Tibial nerve (tissue), 4 donors: ENCODE measurements at regions not wholly inside any gene's neighbourhood (a gene's known extent, or its start where the extent isn't known, plus 50 kb on each side); places are given as distances from the start of the nearest gene placed in this dataset.

ENCODE experiments used
- DNase-seq, 2 donors: peaks; one replicate each; pipeline ENCODE4 v3.0.0-alpha.2; 2019; ENCODE audit warnings: low spot score in 2 of 2
- H3K27ac ChIP-seq, 4 donors: fragments of 200-600 bp; sonication (generic) in 3 of 4; one replicate each; pipeline ENCODE4 v1.5.1; 2017 to 2019; ENCODE audit warnings: mild to moderate bottlenecking in 1 of 4
- H3K27me3 ChIP-seq, 2 donors: fragments of 200-600 bp; sonication (generic) in 1 of 2; one replicate each; pipeline versions ENCODE4 v1.5.1 to v1.6.0; 2017 to 2019
- H3K36me3 ChIP-seq, 3 donors: fragments of 200-600 bp; sonication (generic); one replicate each; pipeline ENCODE4 v1.5.1; 2018 to 2019
- H3K4me1 ChIP-seq, 4 donors: fragments of 200-600 bp; sonication (generic) in 3 of 4; one replicate each; pipeline ENCODE4 v1.5.1; 2017 to 2019
- H3K4me3 ChIP-seq, 4 donors: fragments of 200-600 bp; sonication (generic) in 3 of 4; one replicate each; pipeline ENCODE4 v1.5.1; 2017 to 2019; ENCODE audit warnings: mild to moderate bottlenecking in 1 of 4, moderate library complexity in 1 of 4
- H3K9me3 ChIP-seq, 4 donors: fragments of 200-600 bp; sonication (generic) in 3 of 4; one replicate each; pipeline ENCODE4 v1.5.1; 2017 to 2019
- CTCF ChIP-seq, 5 experiments: fragments of 200-600 bp in 3 of 5; fragments of 450-650 bp in 2 of 5; sonication (generic) in 3 of 5; IDR thresholded peaks; one replicate each; pipeline ENCODE4 v1.5.1; 2016 to 2019; ENCODE audit warnings: antibody characterized with exemption in 5 of 5, mild to moderate bottlenecking in 3 of 5, moderate library complexity in 2 of 5
- EP300 ChIP-seq, 2 donors: sonication (generic); formaldehyde crosslinking; IDR thresholded peaks; one replicate each; pipeline ENCODE4 v1.6.1; 2017; ENCODE audit warnings: antibody characterized with exemption in 2 of 2, mild to moderate bottlenecking in 1 of 2
- POLR2A ChIP-seq, 2 donors: fragments of 450-650 bp; IDR thresholded peaks; one replicate each; pipeline ENCODE4 v1.6.1; 2017; ENCODE audit warnings: antibody characterized with exemption in 2 of 2, mild to moderate bottlenecking in 2 of 2, moderate library complexity in 2 of 2
- WGBS, 2 donors: methylation state at CpG; one replicate each; pipeline ENCODE4 v1.1.5; 2018; 5-methylcytosine and 5-hydroxymethylcytosine counted together

DNA sequence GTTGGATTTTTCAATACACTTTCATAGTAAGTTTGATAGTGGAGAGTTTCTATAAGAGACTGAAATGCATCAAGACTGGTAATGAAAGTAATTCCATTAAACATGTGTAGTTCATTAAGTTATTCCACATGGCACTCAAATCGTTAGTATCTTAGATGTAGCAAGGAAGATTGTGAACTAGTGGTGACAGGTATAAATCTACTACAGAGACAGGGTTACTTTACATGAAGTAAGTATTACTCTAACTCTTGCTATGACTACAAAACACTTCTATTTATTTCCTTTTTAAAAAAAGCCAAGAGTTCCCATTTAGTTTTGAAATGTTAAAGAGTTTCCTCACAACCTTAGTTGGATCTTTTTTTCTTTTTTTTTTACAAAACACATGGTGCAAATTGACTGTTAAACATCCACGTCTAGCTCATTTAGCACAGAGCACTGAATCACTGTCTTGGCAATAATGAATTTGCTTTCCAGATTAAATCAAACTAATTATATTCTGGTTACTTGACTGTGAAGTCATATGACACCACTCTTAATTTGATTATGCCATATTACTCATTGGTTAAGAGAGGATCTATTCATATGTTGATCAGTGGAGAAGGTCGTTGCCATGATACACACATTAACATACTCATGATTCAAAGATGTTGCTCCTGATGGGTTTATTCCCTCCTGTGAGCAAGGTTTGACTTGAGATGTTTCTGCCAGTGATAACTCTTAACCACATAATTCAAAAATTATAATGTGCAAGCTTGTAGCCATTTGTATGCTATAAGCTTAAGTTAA lies 644.8 kb downstream of the EFNA5 start:
- Histone ChIP-seq H3K4me3 (no peak overlapping the region), H3K27ac (no peak overlapping the region), H3K27me3 (no peaks in the 10 kb centered on the region), H3K9me3 (no peaks in the 10 kb centered on the region), H3K4me1 (no peaks in the 10 kb centered on the region), H3K36me3 (no peaks in the 10 kb centered on the region)
- DNase-seq = no peak
- TF ChIP-seq CTCF (IDR thresholded peaks at IDR 0.05) = no peak
- no peak for TF ChIP-seq POLR2A (IDR thresholded peaks at IDR 0.05)
- no peak for TF ChIP-seq EP300 (IDR thresholded peaks at IDR 0.05)
- 32 to 37% methylated on average over 3 of the region's 3 CpGs for WGBS, 2 donors

DNA sequence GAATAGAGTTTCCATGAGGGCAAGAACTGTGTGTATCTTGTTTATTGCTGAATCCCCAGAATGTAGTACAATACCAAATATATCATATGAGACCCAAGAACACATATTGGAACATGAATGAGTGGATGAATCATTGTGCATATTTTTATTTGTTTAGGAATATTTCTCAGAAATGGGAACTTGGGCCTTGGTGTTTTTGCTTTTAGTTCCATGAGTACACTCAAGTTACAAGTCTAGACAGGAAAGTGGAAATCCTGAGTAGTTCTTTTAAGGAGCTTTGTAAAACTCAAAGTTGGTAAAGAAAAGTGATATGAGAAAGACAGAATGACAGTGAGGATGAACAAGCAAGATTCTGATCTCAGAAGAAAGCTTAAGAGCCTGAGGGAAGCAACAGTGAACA lies 647.0 kb downstream of the EFNA5 start:
- TF ChIP-seq CTCF (IDR thresholded peaks at IDR 0.05) (no peak), EP300 (IDR thresholded peaks at IDR 0.05) (no peak), POLR2A (IDR thresholded peaks at IDR 0.05) (no peak)
- Histone ChIP-seq H3K36me3 (no peaks in the 10 kb centered on the region), H3K4me3 (no peak overlapping the region), H3K9me3 (no peaks in the 10 kb centered on the region), H3K27me3 (no peaks in the 10 kb centered on the region), H3K4me1 (no peaks in the 10 kb centered on the region), H3K27ac (no peak overlapping the region)
- no peak for DNase-seq

DNA sequence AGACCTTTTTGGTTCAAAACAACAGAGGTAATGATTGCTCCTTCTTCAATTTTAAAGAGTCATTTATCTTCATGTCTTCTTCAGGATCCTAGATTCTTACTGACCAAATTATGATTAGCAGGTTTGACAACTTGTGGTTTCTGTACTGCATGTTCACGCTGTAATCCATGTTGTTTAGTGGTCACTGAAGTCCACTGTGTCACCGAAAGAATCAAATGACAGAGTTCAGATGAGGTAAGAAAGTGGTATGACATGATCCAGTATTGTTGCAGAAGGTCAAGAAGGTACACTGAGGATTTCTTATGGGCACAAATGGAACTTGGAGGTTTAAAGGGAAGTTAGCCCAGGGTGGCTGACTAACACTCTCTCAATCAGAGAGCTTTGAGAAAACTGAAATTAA lies 649.2 kb downstream of the EFNA5 start:
- WGBS, 2 donors = 92 to 99% methylated on average over 2 of the region's 2 CpGs
- H3K27ac ChIP-seq = no peak overlapping the region
- no peaks in the 10 kb centered on the region for H3K4me1 ChIP-seq
- no peaks in the 10 kb centered on the region for H3K36me3 ChIP-seq
- H3K4me3 ChIP-seq = no peak overlapping the region
- no peak for DNase-seq
- no peaks in the 10 kb centered on the region for H3K9me3 ChIP-seq
- TF ChIP-seq POLR2A (IDR thresholded peaks at IDR 0.05) = no peak
- no peak for TF ChIP-seq EP300 (IDR thresholded peaks at IDR 0.05)
- TF ChIP-seq CTCF (IDR thresholded peaks at IDR 0.05) = no peak
- no peaks in the 10 kb centered on the region for H3K27me3 ChIP-seq

DNA sequence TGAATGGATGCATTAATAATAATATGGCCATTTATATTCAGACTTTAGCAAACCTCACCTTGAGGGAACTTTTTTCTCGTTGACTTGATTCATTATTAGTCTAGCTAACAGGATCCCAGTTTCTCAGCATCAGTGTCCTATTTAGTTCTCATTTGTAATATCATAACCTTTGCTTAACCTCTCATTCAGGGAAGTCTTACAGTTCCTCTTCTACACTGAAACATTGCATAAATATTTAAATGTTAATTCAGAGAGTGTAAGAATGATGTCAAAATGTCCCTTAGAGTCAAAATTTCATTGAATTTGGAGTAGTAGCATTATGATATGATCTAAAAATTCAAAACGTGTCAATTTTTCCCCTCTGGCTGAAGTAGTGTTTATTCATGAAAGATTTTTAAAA lies 650.1 kb downstream of the EFNA5 start:
- DNase-seq = no peak
- WGBS, 2 donors = 35 to 47% methylated on average over 2 of the region's 2 CpGs
- H3K36me3 ChIP-seq = no peaks in the 10 kb centered on the region
- no peaks in the 10 kb centered on the region for H3K27me3 ChIP-seq
- TF ChIP-seq CTCF (IDR thresholded peaks at IDR 0.05) (no peak), EP300 (IDR thresholded peaks at IDR 0.05) (no peak), POLR2A (IDR thresholded peaks at IDR 0.05) (no peak)
- no peak overlapping the region for H3K4me3 ChIP-seq
- H3K4me1 ChIP-seq = no peaks in the 10 kb centered on the region
- H3K9me3 ChIP-seq = no peaks in the 10 kb centered on the region
- no peak overlapping the region for H3K27ac ChIP-seq

DNA sequence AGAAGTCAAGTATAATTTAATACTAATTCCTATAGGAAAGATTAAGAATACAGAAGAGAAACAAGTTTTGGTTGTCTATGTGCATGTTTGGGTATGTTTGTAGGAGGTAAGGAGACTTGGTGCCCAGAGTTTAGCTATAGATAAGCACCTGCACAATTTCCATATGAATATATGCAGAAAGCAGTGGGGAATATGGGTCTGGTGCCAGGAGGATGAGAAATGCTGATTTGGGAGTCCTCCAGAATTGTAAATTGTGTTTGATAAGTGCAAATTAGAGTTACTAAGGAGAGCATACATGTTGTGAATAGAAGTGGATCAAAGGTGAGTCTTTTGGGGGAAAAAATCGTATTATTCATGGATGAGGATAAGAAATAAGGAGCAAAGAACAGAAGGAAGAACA lies 653.1 kb downstream of the EFNA5 start:
- Histone ChIP-seq H3K27ac (no peak overlapping the region), H3K36me3 (no peaks in the 10 kb centered on the region), H3K9me3 (no peaks in the 10 kb centered on the region), H3K4me3 (no peak overlapping the region), H3K4me1 (no peaks in the 10 kb centered on the region), H3K27me3 (no peaks in the 10 kb centered on the region)
- TF ChIP-seq POLR2A (IDR thresholded peaks at IDR 0.05) (no peak), EP300 (IDR thresholded peaks at IDR 0.05) (no peak), CTCF (IDR thresholded peaks at IDR 0.05) (no peak)
- no peak for DNase-seq
- 81 to 89% methylated on average over 1 of the region's 1 CpG for WGBS, 2 donors
